Hippocampal formation (tissue), 2 donors: ENCODE measurements at regions not wholly inside any gene's neighbourhood (a gene's known extent, or its start where the extent isn't known, plus 50 kb on each side); places are given as distances from the start of the nearest gene placed in this dataset.
"Not testable (repeated sequence)": the region's sequence is repeated elsewhere in the genome, so short reads cannot be mapped to it uniquely, and the experiment has no call there.

Experiments
- DNase-seq, 2 donors: peaks; one replicate each; lab custom pipeline; 2025; lab: John Stamatoyannopoulos, UW

DNA sequence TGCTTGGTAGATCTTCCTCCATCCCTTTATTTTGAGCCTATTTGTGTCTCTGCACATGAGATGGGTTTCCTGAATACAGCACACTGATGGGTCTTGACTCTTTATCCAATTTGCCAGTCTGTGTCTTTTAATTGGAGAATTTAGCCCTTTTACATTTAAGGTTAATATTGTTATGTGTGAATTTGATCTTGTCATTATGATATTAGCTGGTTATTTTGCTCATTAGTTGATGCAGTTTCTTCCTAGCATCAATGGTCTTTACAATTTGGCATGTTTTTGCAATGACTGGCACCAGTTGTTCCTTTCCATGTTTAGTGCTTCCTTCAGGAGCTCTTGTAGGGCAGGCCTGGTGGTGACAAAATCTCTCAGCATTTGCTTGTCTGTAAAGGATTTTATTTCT lies 72.4 kb downstream of the HNRNPD start:
- not testable (repeated sequence) for DNase-seq

GRCh38 chr4:82293304-82293703 lies 80.5 kb downstream of the HNRNPD start:
- no peak for DNase-seq

- no peak for DNase-seq
Measured at GRCh38 chr4:82287720-82288119, 86.1 kb downstream of the HNRNPD start.

- DNase-seq: peak; percentile 96 to 98
Measured at GRCh38 chr4:82284858-82285805, 88.7 kb downstream of the HNRNPD start.

DNA sequence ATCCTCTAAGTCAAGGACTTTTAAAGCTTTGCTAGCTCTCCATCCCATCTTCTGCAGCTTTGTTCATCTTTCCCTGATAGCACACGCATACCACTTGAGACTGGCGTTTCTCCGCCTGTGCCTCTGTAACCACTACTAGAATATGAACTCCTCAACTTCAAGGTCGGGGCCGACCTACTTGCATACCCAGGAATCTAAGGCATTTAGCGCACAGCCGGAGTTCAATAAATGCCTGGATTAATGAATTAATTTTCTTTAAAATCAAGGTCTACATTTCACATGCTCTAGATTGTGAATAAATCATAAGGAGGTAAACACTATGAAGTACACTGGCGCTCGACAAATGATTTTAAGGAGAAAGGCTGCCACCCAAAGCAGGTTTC lies 89.3 kb downstream of the HNRNPD start:
- peak in 1 of 2 donors; percentile 29 for DNase-seq

GRCh38 chr4:82282875-82283274 lies 90.9 kb downstream of the HNRNPD start:
- DNase-seq: no peak

GRCh38 chr4:82279550-82279949 lies 94.2 kb downstream of the HNRNPD start:
- DNase-seq: not testable (repeated sequence)

GRCh38 chr4:82276332-82276640 lies 97.5 kb downstream of the HNRNPD start:
- DNase-seq: no peak

DNA sequence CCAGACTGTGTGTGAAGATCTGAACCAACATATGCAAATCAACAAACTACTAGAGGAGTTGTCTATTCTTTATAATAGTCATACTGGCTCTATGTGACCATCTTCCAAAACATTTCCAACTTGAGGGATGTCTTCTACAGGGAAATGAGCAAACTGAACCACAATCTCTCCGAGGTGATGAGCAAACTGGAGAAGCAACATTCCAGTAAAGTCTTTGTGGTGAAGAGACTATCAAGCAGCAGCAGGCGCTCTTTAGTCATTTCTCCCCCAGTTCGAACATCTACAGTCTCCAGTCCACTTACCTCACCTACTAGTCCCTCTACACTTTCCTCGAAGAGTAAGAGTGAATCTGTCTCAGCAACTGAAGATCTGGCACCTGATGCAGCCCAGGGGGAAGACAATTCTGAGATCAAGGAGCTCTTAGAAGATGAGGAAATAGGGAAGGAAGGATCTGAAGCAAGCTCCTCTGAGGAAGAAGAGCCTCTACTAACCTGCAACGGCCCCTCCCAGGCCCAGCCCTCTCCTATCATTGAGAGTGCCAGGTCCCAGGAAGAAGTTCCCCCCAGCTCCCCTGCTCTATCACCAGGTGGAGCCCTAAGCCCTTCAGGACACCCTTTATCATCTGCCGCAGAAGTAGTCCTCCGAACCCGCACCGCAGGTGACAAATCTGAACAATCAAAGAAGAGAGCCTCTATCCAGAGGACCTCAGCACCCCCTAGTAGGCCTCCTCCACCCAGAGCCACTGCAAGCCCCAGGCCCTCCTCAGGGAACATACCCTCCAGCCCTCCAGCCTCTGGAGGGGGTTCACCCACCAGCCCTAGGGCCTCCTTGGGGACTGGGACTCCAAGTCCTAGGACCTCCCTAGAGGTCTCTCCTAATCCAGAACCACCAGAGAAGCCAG lies 98.1 kb downstream of the HNRNPD start:
- no peak for DNase-seq

DNA sequence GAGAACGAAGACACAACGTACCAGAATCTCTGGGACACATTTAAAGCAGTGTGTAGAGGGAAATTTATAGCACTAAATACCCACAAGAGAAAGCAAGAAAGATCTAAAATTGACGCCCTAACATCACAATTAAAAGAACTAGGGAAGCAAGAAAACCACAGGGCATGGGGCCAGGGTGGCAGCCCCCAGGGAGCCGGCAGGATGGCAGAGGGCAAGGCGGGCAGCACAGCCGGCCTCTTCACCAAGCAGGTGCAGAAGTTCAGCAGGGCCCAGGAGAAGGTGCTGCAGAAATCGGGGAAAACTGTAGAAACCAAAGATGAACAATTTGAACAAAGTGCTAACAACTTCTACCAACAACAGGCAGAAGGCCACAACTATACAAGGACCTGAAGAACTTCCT lies 99.1 kb downstream of the HNRNPD start:
- DNase-seq: not testable (repeated sequence)

DNA sequence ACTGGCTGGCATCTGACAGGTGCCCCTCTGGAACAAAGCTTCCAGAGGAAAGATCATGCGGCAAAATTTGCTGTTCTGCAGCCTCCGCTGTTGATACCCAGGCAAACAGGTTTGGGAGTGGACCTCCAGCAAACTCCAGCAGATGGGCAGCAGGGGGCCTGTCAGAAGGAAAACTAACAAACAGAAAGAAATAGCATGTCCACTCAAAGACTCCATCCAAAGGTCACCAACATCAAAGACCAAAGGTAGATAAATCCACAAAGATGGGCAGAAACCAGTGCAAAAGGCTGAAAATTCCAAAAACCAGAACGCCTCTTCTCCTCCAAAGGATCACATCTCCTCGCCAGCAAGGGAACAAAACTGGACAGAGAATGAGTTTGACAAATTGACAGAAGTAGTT lies 101.3 kb downstream of the HNRNPD start:
- DNase-seq: not testable (repeated sequence)

GRCh38 chr4:82271915-82272480 lies 101.8 kb downstream of the HNRNPD start:
- DNase-seq: not testable (repeated sequence)

DNA sequence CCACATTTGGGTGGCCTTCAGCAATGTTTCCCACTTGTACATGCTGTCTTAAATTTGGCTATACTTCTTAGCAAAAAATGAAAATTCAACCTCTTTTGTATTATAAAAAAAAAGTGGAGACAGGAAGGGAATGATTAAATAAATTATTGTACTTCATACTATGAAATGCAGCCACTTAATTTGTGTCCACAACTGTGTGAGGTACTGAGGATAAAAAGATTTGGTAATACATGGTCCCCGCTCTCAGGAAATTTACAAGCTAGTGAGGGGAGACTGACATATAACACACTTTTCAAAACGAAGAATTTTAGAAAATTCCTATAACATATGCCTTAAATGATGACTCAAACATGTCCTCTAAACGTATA lies 105.0 kb downstream of the HNRNPD start:
- no peak for DNase-seq

- DNase-seq: peak; percentile 43 to 86
Measured at GRCh38 chr4:82268050-82268825, 105.6 kb downstream of the HNRNPD start.

DNA sequence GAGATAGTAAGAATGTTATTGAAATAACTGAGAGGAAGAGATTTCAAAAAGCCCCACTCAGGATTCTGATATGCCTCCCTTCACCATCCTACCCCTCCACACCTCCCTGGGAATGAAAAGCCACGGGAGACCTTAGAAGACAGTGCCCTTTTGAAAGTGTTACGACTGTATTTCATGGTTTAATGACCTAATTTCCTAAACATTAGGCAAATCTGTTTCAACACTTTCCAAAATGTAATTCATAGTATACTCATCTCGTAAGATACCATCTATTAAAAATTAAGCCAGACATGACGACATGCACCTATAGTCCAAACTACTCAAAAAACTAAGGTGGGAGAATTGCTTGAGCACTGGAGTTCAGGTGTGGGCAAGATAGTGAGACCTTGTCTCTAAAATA lies 106.3 kb downstream of the HNRNPD start:
- no peak for DNase-seq

DNA sequence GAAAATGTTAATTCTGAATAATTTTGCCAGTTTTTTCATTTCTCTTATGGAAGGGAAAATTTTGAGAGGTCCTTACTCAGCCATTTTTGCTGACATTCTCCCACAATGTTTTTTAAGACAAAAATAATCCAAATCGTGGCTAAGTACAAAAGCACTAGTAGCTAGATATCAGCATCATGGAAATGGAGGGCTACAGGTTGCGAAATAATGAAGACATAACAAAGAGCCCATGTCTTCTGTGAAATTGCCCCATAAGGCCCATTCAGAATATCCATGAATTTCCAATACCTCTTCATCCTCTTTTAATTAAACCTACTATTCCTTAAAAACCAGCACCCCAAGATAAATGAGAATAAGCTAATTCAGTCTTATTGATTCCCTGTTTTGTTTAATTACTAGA lies 107.4 kb downstream of the HNRNPD start:
- DNase-seq: no peak

- DNase-seq: no peak
Measured at GRCh38 chr4:82261084-82261483, 112.7 kb downstream of the HNRNPD start.

- no peak for DNase-seq
Measured at GRCh38 chr4:82260632-82261031, 113.2 kb downstream of the HNRNPD start.

GRCh38 chr4:82256718-82257117 lies 117.1 kb downstream of the HNRNPD start:
- no peak for DNase-seq

DNA sequence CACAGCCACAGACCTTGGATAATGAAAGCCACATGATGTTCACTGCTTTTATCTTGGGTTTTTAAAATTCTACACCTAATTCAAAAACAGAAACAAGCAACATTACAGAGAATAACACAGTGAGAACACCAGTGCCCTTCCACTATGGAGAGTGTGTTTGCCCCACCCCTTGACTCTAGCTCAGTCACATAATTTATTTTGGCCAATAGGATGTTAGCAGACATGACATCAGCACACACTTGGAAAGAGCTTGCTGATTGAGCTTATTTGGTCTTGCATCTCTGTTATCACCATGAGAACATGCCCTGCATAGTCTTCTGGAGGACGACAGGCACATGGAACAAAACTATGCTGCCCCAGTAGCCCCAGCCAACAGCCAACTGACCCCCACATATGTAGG lies 118.1 kb downstream of the HNRNPD start:
- DNase-seq: no peak

GRCh38 chr4:82248903-82249632 lies 124.7 kb downstream of the HNRNPD start:
- peak in 1 of 2 donors; percentile 1 for DNase-seq
